ENCODE measurements at regions not wholly inside any gene's neighbourhood (a gene's known extent, or its start where the extent isn't known, plus 50 kb on each side); places are given as distances from the start of the nearest gene placed in this dataset.

DNA sequence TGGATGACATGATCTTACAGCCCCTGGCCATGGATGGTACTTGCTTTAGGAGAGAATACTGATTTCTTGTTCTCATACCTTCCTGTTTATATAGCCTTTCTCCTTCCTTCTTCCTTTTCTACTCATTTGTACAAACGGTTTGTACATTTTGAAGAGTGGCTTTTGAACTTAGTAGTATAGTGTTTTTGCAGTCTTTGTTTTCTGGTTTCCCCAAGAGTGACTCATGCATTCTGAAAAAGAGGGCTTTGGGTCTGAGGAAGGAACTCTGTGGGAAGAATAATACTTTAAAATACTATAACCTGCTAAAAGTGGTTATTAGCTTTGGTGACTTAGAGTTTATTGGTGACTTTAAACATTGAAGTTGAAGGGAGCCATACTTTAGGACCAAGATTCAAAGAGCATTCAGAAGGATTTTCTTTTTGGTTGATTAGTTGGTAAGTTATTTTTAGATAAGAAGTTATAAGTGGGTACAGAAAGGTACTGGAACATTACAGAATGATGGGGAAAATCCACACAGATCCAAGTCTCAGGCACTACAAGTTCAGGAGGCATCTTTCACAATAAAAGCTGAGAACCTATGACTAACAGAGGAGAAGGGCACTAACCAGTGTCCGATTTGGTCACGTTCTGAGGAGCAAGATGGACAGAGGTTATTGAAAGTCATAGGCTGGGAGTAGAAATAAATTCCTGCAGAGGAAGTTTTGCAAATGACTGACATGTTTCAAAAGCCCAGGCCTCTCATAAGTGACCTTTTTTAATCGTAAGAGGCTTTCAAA, 369.6 kb upstream of the AZI2 start:
- DNase-seq, result no peak
- intact Hi-C loops (cut with DNase I), result no loop called here

DNA sequence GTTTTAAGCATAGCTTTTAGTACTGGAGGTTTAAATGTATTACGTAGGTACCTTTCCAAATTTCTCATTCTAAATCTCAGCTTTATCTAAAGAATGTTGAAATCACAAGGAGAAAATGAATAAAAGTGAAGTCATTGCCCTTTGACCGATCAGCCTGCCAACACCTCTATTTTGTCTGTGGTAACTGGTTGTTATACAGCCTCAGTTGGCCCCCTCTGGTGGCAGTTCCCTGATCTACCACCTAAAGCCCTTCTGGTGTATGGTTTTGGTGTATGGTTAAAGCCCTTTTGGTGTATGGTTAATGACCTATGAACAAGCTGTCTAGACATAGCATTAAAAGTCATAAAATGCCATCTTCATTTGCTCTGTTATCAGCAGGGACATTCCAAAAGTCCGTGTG, 378.2 kb upstream of the AZI2 start:
- peak in 2 of 10 donors; percentile 10 to 12 for DNase-seq
- intact Hi-C loops (cut with DNase I), result no loop called here

DNA sequence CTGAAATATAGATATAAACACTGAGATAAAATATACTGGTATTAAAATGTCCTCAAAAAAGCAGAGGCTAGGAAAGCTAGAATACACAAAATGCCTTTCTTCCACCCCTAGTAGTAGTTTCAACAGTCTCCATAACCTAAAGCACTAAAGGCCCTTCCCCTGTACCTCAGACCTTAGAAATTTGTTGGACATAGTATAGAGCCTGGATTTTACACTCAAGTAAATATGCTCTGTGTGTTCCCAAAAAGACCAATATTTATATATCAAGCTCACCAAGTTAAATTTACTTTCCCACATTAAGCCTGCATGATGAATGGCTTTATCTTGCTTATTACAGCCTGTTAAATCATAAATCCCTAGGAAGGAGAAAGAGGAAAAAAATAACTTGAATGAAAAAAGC, 378.7 kb upstream of the AZI2 start:
- intact Hi-C loops (cut with DNase I), result no loop called here
- DNase-seq, result no peak

DNA sequence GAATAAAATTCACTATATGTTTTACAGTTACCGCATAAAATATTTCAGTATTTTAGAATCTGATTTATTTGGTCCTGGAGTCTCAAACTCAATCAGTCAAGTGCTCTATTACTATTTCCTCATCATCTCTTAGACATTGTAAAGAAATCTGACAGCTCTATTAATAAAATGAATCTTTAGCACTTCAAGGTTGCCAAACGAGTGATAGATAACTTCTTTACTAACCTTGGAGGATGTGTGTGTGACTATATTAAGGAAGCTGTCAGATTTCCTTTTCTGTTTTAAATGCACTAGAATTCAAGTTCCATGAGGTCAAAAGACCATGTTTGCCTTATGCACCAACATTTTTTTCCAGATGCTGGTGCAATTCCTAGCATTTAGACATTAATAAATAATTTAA, 389.8 kb upstream of the AZI2 start:
- no peak for DNase-seq
- intact Hi-C loops (cut with DNase I), result no loop called here

DNA sequence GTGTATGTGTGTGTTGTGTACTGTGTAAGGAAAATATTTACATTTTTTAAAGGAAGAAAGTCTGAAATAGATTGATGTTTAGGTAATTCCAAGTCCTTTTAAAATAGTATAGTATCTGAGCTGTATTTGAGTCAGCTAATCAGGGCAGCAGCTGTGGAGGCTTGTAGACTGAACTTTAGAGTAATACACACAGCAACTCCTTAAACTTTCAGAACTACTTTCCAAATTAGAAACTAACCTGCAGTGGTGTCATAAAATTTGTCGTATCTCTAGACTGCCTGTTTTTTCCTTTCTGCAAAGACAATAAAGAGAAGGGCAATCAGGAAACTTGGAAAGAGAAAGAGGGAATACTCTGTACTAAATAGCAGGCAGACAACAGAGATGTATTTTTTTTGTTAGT, 391.0 kb upstream of the AZI2 start:
- DNase-seq, result no peak
- intact Hi-C loops (cut with DNase I), result no loop called here

GRCh38 chr3:28743271-28743670, 394.6 kb upstream of the AZI2 start:
- no peak for DNase-seq
- intact Hi-C loops (cut with DNase I), result no loop called here

DNA sequence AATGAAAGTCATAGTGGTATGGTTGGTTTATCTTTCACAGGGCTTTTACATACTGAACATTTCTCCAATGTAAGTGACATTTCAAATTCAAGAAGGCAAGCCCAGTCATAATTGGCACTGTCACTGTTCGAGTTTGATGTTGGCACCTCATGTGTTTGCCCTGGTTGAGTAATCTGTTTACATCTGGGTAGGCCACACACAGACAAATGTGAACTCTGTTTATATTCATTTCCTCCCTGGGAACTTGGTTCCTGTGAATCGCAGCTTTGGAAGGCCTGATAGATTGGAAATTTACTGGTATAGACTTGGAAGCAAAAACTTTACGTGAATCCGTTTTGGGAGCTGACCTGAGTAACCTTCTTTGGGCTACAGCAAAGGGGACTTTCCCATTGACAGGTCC, 395.2 kb upstream of the AZI2 start:
- intact Hi-C loops (cut with DNase I), result no loop called here
- DNase-seq, result no peak

DNA sequence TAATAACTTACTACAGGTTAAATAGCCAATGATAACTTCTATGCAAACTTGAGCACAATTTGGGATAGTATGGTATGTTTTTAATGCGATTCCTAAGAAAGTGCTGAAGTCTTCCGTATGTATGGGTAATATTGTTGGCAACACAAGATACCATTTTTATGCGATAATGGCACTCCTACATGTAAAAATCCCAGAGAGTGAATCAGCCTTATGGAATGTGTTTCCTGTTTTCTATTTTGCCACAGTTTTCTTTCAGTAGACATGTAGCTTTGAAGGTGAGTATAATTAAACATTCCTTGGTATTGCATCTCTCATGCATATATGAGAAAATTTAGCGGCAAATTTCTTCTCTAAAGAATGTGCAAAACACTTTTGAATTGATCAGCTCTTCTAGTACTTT, 396.8 kb upstream of the AZI2 start:
- intact Hi-C loops (cut with DNase I), result no loop called here

DNA sequence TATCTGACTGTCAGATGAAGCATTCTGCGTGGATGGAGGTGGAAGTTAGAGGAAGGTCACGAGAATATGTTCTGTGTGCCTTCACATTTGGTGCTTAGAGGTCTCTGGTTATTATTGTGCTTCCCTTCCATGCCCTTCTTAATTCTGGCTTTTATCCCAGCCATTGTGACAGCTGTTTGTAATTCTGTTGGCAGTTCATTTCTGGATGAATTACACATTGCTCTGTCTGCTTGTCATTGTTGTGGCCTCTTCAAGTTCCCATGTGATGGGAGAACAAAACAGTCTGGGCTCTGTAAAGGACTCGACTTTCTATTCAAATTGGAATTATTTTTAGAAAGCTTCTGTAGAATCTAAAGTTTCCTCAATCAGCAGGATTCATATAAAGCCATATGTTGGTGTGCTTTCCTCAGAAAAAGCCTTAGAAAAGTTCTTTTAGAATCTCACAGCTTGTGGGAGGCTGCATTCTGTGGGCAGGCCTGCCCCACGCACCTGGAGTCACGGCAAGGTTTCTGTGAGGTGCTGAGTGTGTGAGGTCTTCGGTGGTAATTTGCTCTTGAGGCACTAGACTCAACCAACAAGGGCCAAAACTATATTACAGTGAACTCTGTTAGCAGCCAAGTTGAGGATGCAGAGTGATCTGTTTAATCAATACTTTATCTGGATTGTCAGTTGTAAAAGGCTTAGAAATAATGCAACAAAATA, 397.4 kb upstream of the AZI2 start:
- DNase-seq, result no peak
- intact Hi-C loops (cut with DNase I), result no loop called here

More for the DNA sequence above, 396.8 kb upstream of the AZI2 start:
- no peak for DNase-seq

DNA sequence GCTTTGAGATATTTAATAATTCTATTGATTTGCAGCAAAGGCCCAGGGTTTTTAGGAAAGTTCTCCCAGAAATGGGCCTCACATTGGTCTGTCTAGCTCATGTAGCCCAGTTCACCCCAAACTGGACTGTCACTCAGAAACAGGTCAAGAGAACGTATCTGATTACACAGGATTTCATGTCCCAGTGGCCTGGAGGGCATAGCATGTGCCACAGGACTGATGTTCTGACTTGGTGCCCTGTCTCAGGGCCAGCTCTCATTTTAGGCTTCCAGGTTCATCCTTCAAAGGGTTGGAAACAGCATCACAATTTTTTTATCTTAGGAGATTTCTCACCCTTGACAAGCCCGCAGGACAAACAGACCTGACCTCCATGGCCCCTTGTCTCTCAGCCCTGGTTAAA, 398.4 kb upstream of the AZI2 start:
- no peak for DNase-seq
- intact Hi-C loops (cut with DNase I), result no loop called here

DNA sequence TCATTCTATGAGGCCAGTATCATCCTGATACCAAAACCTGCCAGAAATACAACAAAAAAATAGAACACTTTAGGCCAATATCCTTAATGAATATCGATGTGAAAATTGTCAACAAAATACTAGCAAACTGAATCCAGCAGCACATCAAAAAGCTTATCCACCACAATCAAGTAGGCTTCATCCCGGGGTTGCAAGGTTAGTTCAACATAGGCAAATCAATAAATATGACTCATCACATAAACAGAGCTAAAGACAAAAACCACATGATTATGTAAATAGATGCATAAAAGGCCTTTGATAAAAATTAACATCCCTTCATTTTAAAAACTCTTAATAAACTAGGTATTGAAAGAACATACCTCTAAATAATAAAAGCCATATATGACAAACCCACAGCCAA, 403.2 kb upstream of the AZI2 start:
- DNase-seq, result no peak
- intact Hi-C loops (cut with DNase I), result no loop called here

- DNase-seq, result no peak
- intact Hi-C loops (cut with DNase I), result no loop called here
Observed at GRCh38 chr3:28752290-28752689, 403.7 kb upstream of the AZI2 start.

DNA sequence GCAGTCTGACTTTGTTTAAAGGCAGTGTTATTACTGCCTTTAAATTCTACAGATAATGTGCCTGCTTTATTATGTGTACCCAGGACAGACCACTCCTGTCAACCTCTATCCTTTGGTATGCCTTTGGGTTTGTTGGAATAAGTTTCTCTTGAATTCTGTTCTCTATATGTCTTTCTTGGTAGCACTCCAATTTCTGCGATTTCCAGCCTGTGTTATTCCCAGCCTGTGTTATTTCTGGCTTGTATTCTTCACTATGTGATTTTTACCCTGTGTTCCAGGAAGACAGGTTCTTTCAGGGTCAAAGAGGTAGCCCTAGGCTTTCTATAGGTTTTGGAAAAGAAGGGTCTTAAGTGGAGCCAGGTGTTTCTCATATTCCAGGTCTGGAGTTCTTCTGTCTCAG, 407.4 kb upstream of the AZI2 start:
- intact Hi-C loops (cut with DNase I), result no loop called here
- no peak for DNase-seq

GRCh38 chr3:28758115-28758514, 409.5 kb upstream of the AZI2 start:
- no peak for DNase-seq
- intact Hi-C loops (cut with DNase I), result no loop called here

DNA sequence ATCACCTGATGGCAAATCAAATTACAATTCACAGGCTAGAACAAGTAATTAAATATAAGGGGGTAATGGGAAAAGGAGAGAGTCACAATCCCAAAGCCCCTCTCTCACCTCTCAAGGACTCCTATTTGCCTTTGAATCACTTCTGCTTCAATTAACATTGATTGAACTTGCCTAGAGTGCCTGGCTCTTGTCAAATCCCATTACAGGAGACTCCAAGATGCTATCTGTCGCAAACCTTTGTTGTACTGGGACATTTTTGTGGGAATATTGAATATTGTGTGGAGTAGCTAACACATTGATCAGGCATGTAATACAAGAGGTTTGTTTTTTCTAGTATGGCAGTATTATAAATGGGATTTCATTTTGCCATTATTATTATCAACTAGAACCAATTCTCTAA, 412.8 kb upstream of the AZI2 start:
- intact Hi-C loops (cut with DNase I), result no loop called here
- DNase-seq, result no peak

GRCh38 chr3:28765194-28765593, 416.6 kb upstream of the AZI2 start:
- intact Hi-C loops (cut with DNase I), result no loop called here
- DNase-seq, result no peak

DNA sequence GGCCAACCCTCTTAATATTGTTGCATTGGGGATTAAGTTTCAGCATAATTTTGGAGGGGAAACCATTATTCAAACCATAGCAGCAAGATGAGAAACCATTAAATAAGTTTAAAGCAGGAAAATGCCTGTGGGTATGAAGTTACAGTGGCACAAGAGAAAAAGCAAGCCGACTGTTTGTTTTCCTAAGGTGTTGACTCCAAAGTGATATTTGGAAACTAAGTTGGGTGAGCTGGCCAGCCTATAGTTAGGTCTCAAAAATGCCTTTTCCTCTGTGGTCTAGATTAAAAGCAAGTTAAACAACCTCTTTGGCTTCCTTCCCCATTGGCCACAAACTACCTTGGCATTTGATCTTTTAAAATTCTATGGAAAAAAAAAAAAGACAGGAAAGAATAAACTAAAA, 419.8 kb upstream of the AZI2 start:
- intact Hi-C loops (cut with DNase I), result loop anchor here (1.0 kb wide), 1 partner anchor 8 kb away; no protein-coding TSS in a partner anchor

DNA sequence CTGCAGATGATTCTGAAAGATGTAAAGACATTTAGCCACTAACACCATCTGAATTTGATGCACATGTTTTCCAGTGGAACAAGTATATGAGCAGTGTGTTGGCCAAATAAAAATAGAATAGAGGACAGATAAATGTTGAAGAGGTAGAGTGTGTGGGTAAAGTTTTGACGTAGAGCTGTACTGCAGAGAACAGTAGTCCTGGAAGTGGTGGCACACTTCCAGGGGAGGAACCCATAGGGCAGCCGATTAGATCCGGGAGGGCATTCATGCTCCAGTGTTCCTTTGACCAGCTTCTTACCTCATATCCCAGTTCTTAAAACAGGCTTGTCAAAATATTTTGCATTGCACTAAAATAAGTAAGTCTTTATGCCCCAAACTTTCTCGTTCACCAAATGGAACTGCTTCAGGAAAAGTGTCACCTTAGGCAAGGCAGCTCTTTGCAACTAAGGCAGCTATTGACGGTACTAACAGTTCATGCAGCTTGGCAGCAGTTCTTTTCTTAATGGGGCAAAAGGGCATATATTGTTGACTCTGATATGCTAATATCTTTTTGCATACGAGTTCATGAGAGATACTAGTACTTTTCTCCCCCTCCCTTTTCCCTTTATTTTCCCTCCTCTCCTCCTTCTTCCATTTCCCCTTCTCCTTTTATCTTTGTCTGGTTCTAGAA, 429.3 kb upstream of the AZI2 start:
- DNase-seq, result no peak
- intact Hi-C loops (cut with DNase I), result no loop called here

More for the DNA sequence above, 419.8 kb upstream of the AZI2 start:
- no peak for DNase-seq

- intact Hi-C loops (cut with DNase I), result no loop called here
- DNase-seq, result no peak
Observed at GRCh38 chr3:28780480-28780879, 431.9 kb upstream of the AZI2 start.

- DNase-seq, result no peak
- intact Hi-C loops (cut with DNase I), result no loop called here
Observed at GRCh38 chr3:28781053-28781452, 432.4 kb upstream of the AZI2 start.

DNA sequence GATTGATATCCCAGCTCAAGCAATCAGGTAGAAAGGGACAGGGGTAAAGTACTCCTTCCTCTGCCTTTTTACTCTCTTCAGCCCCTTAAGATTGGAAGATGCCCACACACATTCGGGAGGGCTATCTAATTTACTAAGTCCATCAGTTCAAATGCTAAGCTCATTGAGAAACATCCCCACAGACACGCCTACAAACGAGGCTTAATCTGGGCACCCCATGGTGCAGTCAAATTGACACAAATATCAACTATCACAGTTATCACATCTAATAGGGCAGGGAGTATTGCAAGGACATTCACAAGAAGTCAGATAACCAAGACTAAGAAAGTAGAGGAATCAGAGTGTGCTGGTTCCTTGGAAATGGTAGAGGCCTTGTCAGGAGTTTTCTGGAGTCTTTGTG, 437.8 kb upstream of the AZI2 start:
- DNase-seq, result no peak
- intact Hi-C loops (cut with DNase I), result no loop called here

DNA sequence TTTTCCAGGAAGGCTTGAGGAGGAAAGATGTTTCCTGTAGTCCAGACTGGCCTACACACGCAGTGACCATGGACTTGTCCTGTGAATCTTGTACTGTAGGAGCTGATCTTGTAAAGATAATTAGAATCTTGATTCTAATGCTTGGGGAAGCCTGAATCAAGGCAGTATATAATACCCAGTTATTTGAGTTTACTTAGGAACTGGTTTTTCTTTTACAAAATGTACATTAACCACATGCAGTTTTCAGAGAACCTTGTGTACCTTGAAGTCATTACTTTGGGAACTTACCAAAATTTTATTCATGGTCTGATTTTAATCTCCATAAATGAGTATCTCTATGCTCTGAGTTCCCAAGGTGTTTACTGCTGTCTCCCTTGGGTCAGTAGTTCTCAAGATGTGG, 439.9 kb upstream of the AZI2 start:
- no peak for DNase-seq
- intact Hi-C loops (cut with DNase I), result no loop called here
